ENCODE measurements at regions not wholly inside any gene's neighbourhood (a gene's known extent, or its start where the extent isn't known, plus 50 kb on each side); places are given as distances from the start of the nearest gene placed in this dataset.

DNA sequence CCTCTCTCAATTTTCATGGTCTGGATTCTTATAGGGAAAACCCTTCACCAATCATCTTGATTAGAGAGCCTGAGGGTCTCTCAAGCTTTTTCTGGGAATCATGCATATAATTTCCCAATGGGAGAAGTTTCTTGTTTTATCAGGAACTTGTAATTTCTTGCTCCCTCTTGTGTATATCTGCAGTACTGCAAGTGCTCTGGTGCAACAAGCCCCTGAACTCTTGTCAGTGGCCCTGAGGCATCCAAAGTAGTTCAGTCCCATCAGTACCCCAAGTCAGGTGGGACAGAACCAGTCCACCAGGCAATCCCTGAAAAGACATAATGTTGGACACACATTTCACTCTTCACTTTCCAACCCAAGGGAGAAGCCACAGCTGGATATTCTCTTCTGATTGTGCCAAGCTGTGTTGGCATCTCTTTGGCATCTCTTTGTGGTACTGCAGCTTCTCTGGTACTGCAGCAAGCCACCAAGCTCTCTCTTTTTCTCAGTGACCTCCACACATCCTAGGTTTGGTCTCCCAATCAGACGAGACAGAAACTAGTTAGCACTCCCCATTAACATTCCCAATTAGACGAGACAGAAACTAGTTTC is 214.5 kb downstream of the ZIC4 start:
- peak; percentile 90 for DNase-seq (ENCODE audit: low read depth)
- TF ChIP-seq, protein P1, sequence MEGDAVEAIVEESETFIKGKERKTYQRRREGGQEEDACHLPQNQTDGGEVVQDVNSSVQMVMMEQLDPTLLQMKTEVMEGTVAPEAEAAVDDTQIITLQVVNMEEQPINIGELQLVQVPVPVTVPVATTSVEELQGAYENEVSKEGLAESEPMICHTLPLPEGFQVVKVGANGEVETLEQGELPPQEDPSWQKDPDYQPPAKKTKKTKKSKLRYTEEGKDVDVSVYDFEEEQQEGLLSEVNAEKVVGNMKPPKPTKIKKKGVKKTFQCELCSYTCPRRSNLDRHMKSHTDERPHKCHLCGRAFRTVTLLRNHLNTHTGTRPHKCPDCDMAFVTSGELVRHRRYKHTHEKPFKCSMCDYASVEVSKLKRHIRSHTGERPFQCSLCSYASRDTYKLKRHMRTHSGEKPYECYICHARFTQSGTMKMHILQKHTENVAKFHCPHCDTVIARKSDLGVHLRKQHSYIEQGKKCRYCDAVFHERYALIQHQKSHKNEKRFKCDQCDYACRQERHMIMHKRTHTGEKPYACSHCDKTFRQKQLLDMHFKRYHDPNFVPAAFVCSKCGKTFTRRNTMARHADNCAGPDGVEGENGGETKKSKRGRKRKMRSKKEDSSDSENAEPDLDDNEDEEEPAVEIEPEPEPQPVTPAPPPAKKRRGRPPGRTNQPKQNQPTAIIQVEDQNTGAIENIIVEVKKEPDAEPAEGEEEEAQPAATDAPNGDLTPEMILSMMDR (conservative IDR thresholded peaks at IDR 0.05; ENCODE audit: low read depth, low read length): peak; percentile 85
- H3K4me3 ChIP-seq (ENCODE audit: low read depth, low read length): no peak overlapping the region

DNA sequence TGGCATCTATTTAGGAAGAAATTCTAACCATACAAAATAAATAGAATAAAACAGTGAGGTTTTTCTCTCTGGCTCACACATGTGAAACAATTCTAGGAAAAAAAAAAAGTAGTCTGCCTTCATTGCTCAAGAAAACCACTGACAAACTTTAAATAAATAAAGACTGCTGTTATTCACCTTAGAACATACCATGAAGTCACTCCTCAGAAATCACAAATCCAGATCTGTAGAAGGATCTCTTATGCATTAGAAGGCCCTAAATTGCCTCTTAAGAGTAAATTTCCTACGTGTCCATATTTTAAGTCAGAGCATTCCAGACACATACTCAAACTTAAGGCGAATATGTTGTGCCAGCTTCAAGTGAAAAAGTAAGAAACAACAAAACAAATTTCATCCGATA is 217.3 kb downstream of the ZIC4 start:
- TF ChIP-seq, protein P1 (conservative IDR thresholded peaks at IDR 0.05; ENCODE audit: low read depth, low read length): no peak
- no peak overlapping the region for H3K4me3 ChIP-seq (ENCODE audit: low read depth, low read length)
- peak; percentile 66 for DNase-seq (ENCODE audit: low read depth)

DNA sequence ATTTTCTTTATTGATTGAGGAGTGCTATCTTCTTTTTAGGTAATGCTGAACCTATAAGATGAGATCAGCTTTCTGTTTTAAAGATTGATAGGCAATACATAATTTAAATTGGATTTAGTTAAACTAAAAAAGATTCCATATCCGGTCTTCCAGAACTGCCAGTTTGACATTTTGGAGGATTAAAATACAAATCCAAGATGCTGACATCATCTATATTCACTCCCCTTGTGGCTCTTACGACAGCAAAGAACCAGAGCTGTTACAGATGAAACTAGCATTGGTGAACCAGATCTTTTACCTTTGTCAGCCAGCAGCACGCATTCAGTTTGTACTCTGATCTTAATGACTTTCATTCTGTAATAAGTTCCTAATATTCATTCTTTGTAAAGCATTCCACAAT is 218.7 kb downstream of the ZIC4 start:
- no peak overlapping the region for H3K4me3 ChIP-seq (ENCODE audit: low read depth, low read length)
- DNase-seq (ENCODE audit: low read depth): no peak
- TF ChIP-seq, protein P1 (conservative IDR thresholded peaks at IDR 0.05; ENCODE audit: low read depth, low read length): no peak

DNA sequence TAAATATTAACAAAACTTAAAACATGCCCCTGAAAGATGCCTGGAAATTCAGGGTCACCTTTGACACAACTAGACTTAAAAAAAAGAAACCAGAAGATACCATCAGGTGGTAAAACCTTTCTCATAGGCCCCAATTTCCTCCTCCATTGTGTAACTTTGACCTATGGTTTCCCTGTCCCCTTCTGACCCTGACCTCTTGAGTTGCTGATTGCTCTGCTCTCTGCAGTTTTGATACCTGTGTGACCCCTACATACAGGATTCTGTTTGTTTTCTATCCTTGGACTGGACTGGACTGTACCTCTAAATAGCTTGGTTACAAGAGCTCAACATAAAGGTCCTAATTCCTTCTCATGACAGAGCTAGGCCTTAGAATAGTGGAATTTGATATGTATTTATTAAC is 220.6 kb downstream of the ZIC4 start:
- TF ChIP-seq, protein P1 (conservative IDR thresholded peaks at IDR 0.05; ENCODE audit: low read depth, low read length): no peak
- DNase-seq (ENCODE audit: low read depth): no peak

DNA sequence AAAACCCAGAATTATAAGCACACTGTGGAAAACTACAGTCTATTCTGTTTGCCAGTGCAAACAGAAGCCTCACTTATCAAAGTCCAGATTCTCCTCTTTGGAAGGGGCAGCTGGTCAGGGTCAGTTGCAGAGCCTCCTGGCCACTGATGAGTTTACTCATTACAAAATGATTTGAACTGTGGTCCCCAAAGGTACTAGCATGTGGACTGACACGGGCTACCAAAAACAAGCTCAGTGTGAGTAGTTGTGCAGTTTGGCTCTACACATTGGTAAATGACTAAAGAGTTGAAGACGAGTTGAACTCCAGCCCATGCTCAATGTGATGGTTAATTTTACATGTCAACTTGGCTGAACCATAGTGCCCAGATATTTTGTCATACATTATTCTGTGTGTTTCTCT is 221.5 kb downstream of the ZIC4 start:
- TF ChIP-seq, protein P1 (conservative IDR thresholded peaks at IDR 0.05; ENCODE audit: low read depth, low read length): no peak

More for the DNA sequence above, 220.6 kb downstream of the ZIC4 start:
- no peak overlapping the region for H3K4me3 ChIP-seq (ENCODE audit: low read depth, low read length)

DNA sequence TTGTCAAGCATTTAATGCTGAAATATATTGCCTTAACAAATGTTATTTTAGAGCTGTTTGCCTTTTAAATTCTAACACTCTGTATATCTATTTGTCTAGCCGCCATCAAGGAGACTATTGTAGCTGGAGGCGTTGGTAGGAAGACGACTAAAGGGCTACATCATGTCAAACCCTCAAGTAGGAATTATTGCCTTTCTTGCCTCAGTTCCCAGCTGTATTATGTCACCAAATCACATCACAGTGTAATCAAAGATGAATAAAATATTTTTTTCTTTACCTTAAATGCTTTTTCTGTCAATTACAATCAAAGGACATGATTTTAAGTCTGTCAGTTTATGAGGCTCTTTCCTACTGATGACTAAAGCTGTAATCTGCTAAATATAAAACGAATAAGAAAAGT is 233.1 kb downstream of the ZIC4 start:
- no peak for DNase-seq (ENCODE audit: low read depth)
- TF ChIP-seq, protein P1 (conservative IDR thresholded peaks at IDR 0.05; ENCODE audit: low read depth, low read length): no peak

More for the DNA sequence above, 221.5 kb downstream of the ZIC4 start:
- no peak for DNase-seq (ENCODE audit: low read depth)
- no peak overlapping the region for H3K4me3 ChIP-seq (ENCODE audit: low read depth, low read length)

DNA sequence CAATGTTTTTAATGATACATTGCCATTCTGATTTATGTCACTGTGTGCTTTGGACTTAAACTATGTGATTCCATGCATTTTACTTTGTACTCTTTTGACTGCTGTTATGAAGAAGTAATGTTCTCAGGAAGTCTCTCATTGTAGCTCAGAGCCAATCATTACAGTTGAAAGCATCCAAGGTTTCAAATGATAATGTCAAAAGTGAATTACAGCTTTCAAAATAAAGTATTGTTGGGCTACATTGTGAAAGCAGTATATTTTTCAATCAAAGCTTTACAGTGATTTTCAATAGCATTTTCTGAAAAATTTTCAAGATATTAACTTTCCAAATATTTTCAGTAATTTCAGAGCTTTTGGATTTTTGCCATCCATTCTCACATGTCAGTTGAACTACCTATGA is 243.6 kb downstream of the ZIC4 start:
- DNase-seq (ENCODE audit: low read depth): no peak
- TF ChIP-seq, protein P1 (conservative IDR thresholded peaks at IDR 0.05; ENCODE audit: low read depth, low read length): no peak
- no peak overlapping the region for H3K4me3 ChIP-seq (ENCODE audit: low read depth, low read length)

More for the DNA sequence above, 233.1 kb downstream of the ZIC4 start:
- no peak overlapping the region for H3K4me3 ChIP-seq (ENCODE audit: low read depth, low read length)
